ENCODE measurements at regions not wholly inside any gene's neighbourhood (a gene's known extent, or its start where the extent isn't known, plus 50 kb on each side); places are given as distances from the start of the nearest gene placed in this dataset.

DNA sequence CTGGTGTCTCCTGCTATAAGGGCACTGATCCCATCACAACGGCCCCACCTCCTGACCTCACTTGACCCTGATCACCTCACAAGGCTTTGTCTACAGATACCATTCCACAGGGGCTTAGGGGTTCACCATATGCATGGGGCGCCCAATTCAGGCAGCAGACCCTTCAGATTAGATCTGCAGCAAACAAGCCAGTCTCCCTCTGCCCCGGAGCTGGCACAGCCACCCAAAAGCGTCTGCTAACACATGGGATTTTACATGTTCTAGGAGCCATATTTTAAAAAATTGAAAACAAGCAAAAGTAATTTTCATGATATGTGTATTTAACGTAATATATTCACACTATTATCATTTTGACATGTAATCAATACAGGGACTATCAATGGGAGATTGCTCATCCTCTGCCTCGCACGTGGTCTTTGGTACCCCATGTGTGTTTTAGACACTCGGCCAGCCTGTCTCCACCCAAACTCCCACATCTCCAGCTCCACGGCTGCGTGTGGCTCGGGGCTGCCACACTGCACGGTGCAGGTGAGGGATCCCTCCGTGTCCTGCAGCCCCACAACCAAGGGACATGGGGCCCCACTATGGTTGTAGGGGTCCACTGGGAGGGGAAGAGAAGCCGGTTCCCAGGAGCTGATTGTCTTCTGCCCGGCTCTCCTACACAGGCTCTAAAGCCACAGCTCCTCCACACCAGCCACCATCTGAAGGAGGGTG, 107.6 kb downstream of the RBFOX3 start:
- POLR2A ChIA-PET, result no interaction called here
- TF ChIP-seq ELF4 (IDR thresholded peaks at IDR 0.05) (no peak), CTBP1 (IDR thresholded peaks at IDR 0.05; ENCODE audit: borderline replicate concordance) (no peak)
- no peak for DNase-seq (ENCODE audit: extremely low spot score)
- CTCF ChIA-PET, result no interaction called here

DNA sequence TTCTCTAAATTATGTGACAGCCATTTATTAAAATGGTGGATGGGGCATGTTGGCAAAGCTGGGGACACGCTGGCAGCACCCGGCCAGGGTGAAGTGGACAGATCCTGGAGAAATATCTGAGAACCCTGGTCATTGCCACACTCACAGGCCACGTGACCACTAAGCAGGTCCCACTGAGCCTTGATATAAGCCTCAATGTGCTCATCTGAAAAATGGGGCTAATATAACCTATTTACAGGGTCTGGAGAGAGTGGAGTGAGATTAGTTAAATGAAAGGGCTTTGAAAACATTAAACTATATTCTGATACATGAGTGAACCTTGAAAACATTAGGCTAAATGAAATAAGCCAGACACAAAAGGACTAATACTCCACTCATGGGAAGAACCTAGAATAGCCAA, 108.9 kb downstream of the RBFOX3 start:
- DNase-seq (ENCODE audit: extremely low spot score), result no peak
- ChIA-PET POLR2A (no interaction called here), CTCF (no interaction called here)
- TF ChIP-seq L3MBTL2 (conservative IDR thresholded peaks at IDR 0.05), result no peak
- TF ChIP-seq ARNT (IDR thresholded peaks at IDR 0.05), result no peak
- no peak for TF ChIP-seq TARDBP (IDR thresholded peaks at IDR 0.05)
- TF ChIP-seq LEF1 (IDR thresholded peaks at IDR 0.05; ENCODE audit: borderline replicate concordance), result no peak
- TF ChIP-seq HDGF (IDR thresholded peaks at IDR 0.05; ENCODE audit: borderline replicate concordance), result no peak
- no peak for TF ChIP-seq SP1 (IDR thresholded peaks at IDR 0.05)
- TF ChIP-seq CTBP1 (IDR thresholded peaks at IDR 0.05; ENCODE audit: borderline replicate concordance), result no peak
- no peak for TF ChIP-seq BHLHE40 (IDR thresholded peaks at IDR 0.05; ENCODE audit: borderline replicate concordance)
- no peak for TF ChIP-seq ZNF384 (IDR thresholded peaks at IDR 0.05)
- TF ChIP-seq SUZ12 (IDR thresholded peaks at IDR 0.05), result no peak
- no peak for TF ChIP-seq FOXK2 (IDR thresholded peaks at IDR 0.05)
- no peak for TF ChIP-seq FOXA1 (IDR thresholded peaks at IDR 0.05)
- TF ChIP-seq ELF4 (IDR thresholded peaks at IDR 0.05), result no peak
- TF ChIP-seq, protein P1, sequence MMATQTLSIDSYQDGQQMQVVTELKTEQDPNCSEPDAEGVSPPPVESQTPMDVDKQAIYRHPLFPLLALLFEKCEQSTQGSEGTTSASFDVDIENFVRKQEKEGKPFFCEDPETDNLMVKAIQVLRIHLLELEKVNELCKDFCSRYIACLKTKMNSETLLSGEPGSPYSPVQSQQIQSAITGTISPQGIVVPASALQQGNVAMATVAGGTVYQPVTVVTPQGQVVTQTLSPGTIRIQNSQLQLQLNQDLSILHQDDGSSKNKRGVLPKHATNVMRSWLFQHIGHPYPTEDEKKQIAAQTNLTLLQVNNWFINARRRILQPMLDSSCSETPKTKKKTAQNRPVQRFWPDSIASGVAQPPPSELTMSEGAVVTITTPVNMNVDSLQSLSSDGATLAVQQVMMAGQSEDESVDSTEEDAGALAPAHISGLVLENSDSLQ (IDR thresholded peaks at IDR 0.05), result no peak
- TF ChIP-seq FOXM1 (IDR thresholded peaks at IDR 0.05; ENCODE audit: borderline replicate concordance), result no peak
- no peak for TF ChIP-seq NFRKB (IDR thresholded peaks at IDR 0.05)

DNA sequence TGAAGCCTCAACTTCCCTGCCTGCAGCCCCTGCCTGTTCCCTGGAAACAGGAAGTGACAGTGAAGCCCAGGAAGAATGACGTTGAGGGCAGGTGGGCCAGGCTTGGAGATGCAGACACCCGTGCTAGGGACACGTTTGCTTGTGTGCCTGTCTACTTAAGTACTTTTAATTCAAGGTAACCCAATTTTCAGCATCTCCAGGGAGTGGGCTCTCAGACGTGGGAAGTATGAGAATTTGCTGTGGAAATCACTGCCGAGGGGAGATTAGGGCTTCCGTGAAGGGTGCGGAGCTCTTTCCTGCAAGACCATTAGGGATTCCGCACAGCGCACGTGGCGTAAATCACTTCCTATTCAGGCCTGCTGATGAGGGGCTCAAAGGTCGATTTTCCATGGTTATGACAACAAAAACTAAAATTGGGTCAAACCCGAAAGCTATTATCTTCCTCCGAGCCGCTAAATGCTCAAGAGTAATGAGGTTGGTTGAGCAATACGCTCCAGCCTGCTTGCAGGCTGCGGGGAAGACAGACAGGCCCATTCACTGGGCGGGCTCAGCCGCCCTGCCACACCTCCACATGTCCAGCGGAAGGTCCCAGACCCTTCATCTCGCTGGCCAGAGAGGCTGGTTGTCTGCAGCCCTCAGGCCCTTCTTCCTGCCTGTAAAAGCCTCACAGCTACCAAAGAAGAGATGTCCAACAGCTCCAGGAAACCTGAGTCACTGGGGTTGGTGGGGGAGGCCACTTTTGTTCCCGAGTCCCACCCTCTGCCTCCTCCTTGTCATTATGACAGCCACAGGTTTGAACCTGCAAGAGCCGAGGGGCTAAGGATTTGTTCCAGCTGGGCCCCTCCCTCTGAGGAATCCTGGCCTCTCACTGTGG, 109.9 kb downstream of the RBFOX3 start:
- TF ChIP-seq SUZ12 (IDR thresholded peaks at IDR 0.05) (no peak), LEF1 (IDR thresholded peaks at IDR 0.05; ENCODE audit: borderline replicate concordance) (no peak), SP1 (IDR thresholded peaks at IDR 0.05) (no peak), FOXK2 (IDR thresholded peaks at IDR 0.05) (no peak), BHLHE40 (IDR thresholded peaks at IDR 0.05; ENCODE audit: borderline replicate concordance) (no peak), ELF4 (IDR thresholded peaks at IDR 0.05) (no peak), L3MBTL2 (conservative IDR thresholded peaks at IDR 0.05) (no peak), TARDBP (IDR thresholded peaks at IDR 0.05) (no peak), ZNF384 (IDR thresholded peaks at IDR 0.05) (no peak), HDGF (IDR thresholded peaks at IDR 0.05; ENCODE audit: borderline replicate concordance) (no peak), CTBP1 (IDR thresholded peaks at IDR 0.05; ENCODE audit: borderline replicate concordance) (no peak), FOXM1 (IDR thresholded peaks at IDR 0.05; ENCODE audit: borderline replicate concordance) (no peak), ARNT (IDR thresholded peaks at IDR 0.05) (no peak), FOXA1 (IDR thresholded peaks at IDR 0.05) (no peak), NFRKB (IDR thresholded peaks at IDR 0.05) (no peak)
- TF ChIP-seq, protein P1 (IDR thresholded peaks at IDR 0.05), result no peak
- no peak for DNase-seq (ENCODE audit: extremely low spot score)
- POLR2A ChIA-PET, result no interaction called here
- CTCF ChIA-PET, result no interaction called here

DNA sequence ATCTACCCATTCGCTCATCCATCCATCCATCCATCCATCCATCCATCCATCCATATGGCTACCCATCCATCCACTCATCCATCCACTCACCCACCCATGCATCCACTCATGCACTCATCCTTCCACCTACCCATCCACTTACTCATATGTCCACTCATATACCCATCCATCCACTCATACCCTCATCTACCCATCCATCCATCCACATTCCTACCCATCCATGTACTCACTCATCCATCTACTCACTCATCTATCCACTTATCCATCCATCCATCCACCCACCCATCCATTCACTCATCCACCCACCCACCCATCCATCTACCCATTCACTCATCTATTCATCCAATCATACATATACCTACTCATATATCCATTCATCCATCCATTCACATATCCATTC, 112.0 kb downstream of the RBFOX3 start:
- TF ChIP-seq LEF1 (IDR thresholded peaks at IDR 0.05; ENCODE audit: borderline replicate concordance) (no peak), L3MBTL2 (conservative IDR thresholded peaks at IDR 0.05) (no peak), NFRKB (IDR thresholded peaks at IDR 0.05) (no peak), ZNF384 (IDR thresholded peaks at IDR 0.05) (no peak), FOXK2 (IDR thresholded peaks at IDR 0.05) (no peak), BHLHE40 (IDR thresholded peaks at IDR 0.05; ENCODE audit: borderline replicate concordance) (no peak), ELF4 (IDR thresholded peaks at IDR 0.05) (no peak), ARNT (IDR thresholded peaks at IDR 0.05) (no peak), FOXM1 (IDR thresholded peaks at IDR 0.05; ENCODE audit: borderline replicate concordance) (no peak), SP1 (IDR thresholded peaks at IDR 0.05) (no peak), FOXA1 (IDR thresholded peaks at IDR 0.05) (no peak), SUZ12 (IDR thresholded peaks at IDR 0.05) (no peak), TARDBP (IDR thresholded peaks at IDR 0.05) (no peak), HDGF (IDR thresholded peaks at IDR 0.05; ENCODE audit: borderline replicate concordance) (no peak), CTBP1 (IDR thresholded peaks at IDR 0.05; ENCODE audit: borderline replicate concordance) (no peak)
- TF ChIP-seq, protein P1 (IDR thresholded peaks at IDR 0.05), result no peak
- no peak for DNase-seq (ENCODE audit: extremely low spot score)
- POLR2A ChIA-PET, result no interaction called here
- CTCF ChIA-PET, result no interaction called here

DNA sequence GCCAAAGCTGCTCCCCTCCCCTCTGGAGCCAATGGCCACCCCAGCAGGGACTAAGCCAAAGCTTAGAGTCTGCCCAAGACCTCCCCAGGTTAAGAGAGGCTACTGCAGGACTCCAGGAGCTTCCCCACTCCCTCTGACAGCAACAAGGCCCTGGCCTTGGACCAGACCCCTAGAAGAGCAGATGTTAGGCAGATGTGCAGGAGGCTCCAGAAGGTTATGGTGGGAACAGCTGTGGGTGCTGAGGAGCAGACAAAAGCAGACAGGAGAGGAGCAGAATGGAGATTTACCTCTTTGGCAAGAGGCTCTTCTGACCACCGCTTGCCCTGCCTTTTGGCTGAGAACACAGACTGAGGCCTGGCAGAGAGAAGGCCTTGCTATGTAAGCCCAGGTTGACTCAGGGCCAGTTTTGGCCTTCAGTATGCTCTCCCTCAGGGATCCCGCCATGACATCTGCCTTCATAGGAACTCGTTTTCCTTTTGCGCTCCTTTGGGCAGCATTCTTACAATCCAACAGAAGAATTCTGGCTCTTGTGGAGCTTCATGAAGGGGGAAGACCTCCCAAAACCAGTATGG, 113.0 kb downstream of the RBFOX3 start:
- TF ChIP-seq HDGF (IDR thresholded peaks at IDR 0.05; ENCODE audit: borderline replicate concordance) (no peak), ELF4 (IDR thresholded peaks at IDR 0.05) (no peak), TARDBP (IDR thresholded peaks at IDR 0.05) (no peak), CTBP1 (IDR thresholded peaks at IDR 0.05; ENCODE audit: borderline replicate concordance) (no peak), FOXK2 (IDR thresholded peaks at IDR 0.05) (no peak), L3MBTL2 (conservative IDR thresholded peaks at IDR 0.05) (no peak), BHLHE40 (IDR thresholded peaks at IDR 0.05; ENCODE audit: borderline replicate concordance) (no peak), SP1 (IDR thresholded peaks at IDR 0.05) (no peak), NFRKB (IDR thresholded peaks at IDR 0.05) (no peak), FOXA1 (IDR thresholded peaks at IDR 0.05) (no peak), SUZ12 (IDR thresholded peaks at IDR 0.05) (no peak), ZNF384 (IDR thresholded peaks at IDR 0.05) (no peak), FOXM1 (IDR thresholded peaks at IDR 0.05; ENCODE audit: borderline replicate concordance) (no peak)
- TF ChIP-seq, protein P1 (IDR thresholded peaks at IDR 0.05), result no peak
- ChIA-PET POLR2A (no interaction called here), CTCF (no interaction called here)
- DNase-seq (ENCODE audit: extremely low spot score), result no peak
